ENCODE measurements at regions not wholly inside any gene's neighbourhood (a gene's known extent, or its start where the extent isn't known, plus 50 kb on each side); places are given as distances from the start of the nearest gene placed in this dataset.

GRCh38 chr12:90188857-90189256 lies 480.2 kb upstream of the ATP2B1 start:
- Histone ChIP-seq H3K4me1 (ENCODE audit: control insufficient read depth, insufficient read depth, low read length) (no peaks in the 10 kb centered on the region), H3K9me3 (replicated peaks; ENCODE audit: control insufficient read depth, insufficient read depth, low read length) (no peaks in the 10 kb centered on the region), H3K36me3 (ENCODE audit: control insufficient read depth in 2 of 2, insufficient read depth in 2 of 2, low read length in 1 of 2) (no peaks in the 10 kb centered on the region), H3K9ac (ENCODE audit: control insufficient read depth, insufficient read depth, low read length) (no peak overlapping the region), H3K27ac (ENCODE audit: control insufficient read depth, insufficient read depth) (no peak overlapping the region), H4K20me1 (ENCODE audit: control insufficient read depth, insufficient read depth) (no peaks in the 10 kb centered on the region), H2AFZ (ENCODE audit: control insufficient read depth, low read depth, low read length) (no peak overlapping the region), H3K27me3 (replicated peaks in 1 of 2; ENCODE audit: control insufficient read depth in 2 of 2, insufficient read depth in 2 of 2, low read length in 1 of 2) (no peaks in the 10 kb centered on the region), H3K4me3 (no peak overlapping the region), H3K79me2 (ENCODE audit: control insufficient read depth, insufficient read depth, low read length) (no peaks in the 10 kb centered on the region), H3K4me2 (ENCODE audit: control insufficient read depth, insufficient read depth) (no peak overlapping the region)
- WGBS (ENCODE audit: insufficient coverage, insufficient replicate concordance, low lambda C conversion rate, missing lambda C conversion rate), result 48% methylated on average over 2 of the region's 2 CpGs
- intact Hi-C loops (cut with micrococcal nuclease; ENCODE audit: unreplicated experiment), result no loop called here
- ChIA-PET RAD21 (ENCODE audit: unreplicated experiment) (no interaction called here), POLR2A (no interaction called here), CTCF (no interaction called here), SMC1A (ENCODE audit: uncharacterized antibody, unreplicated experiment) (no interaction called here)
- no peak for DNase-seq (ENCODE audit: low read depth, low spot score)
- ATAC-seq, result no peak
- in situ Hi-C loops (cut with MboI), result no loop called here
- FAIRE-seq, result no peak
- TF ChIP-seq ZBTB40 (IDR thresholded peaks at IDR 0.05; ENCODE audit: borderline replicate concordance) (no peak), POLR2AphosphoS2 (IDR thresholded peaks at IDR 0.05; ENCODE audit: low read depth, low read length) (no peak), CBX5 (IDR thresholded peaks at IDR 0.05; ENCODE audit: low read depth) (no peak), TBL1XR1 (IDR thresholded peaks at IDR 0.05; ENCODE audit: low read depth, low read length) (no peak), ZNF217 (IDR thresholded peaks at IDR 0.05) (no peak), SUZ12 (IDR thresholded peaks at IDR 0.05; ENCODE audit: unreplicated experiment) (no peak), CUX1 (IDR thresholded peaks at IDR 0.05; ENCODE audit: insufficient replicate concordance, low read depth, low read length) (no peak), CHD1 (IDR thresholded peaks at IDR 0.05; ENCODE audit: low read depth, low read length) (no peak)
- no TSS peak for BruUV-seq (replicated peaks)

Measured in GM12878 (cell line).